ENCODE measurements at regions not wholly inside any gene's neighbourhood (a gene's known extent, or its start where the extent isn't known, plus 50 kb on each side); places are given as distances from the start of the nearest gene placed in this dataset.

GRCh38 chr11:119880143-119880542 is 151.1 kb upstream of the NECTIN1 start:
- no peak overlapping the region for H3K4me3 ChIP-seq (ENCODE audit: low read length)
- no peak overlapping the region for H3K4me2 ChIP-seq (ENCODE audit: low read length)
- no peak overlapping the region for H3K9ac ChIP-seq (ENCODE audit: low read length)
- TF ChIP-seq TAF1 (IDR thresholded peaks at IDR 0.05; ENCODE audit: low read depth) (no peak), SMC3 (conservative IDR thresholded peaks at IDR 0.05; ENCODE audit: poor library complexity) (no peak), CTCF (IDR thresholded peaks at IDR 0.05; ENCODE audit: poor library complexity, severe bottlenecking) (no peak), REST (IDR thresholded peaks at IDR 0.05; ENCODE audit: borderline replicate concordance) (no peak), RAD21 (conservative IDR thresholded peaks at IDR 0.05) (no peak), EZH2 (IDR thresholded peaks at IDR 0.05; ENCODE audit: borderline replicate concordance, insufficient read depth, low read length, poor library complexity, severe bottlenecking) (no peak), POLR2AphosphoS5 (IDR thresholded peaks at IDR 0.05) (no peak), MXI1 (conservative IDR thresholded peaks at IDR 0.05; ENCODE audit: poor library complexity, severe bottlenecking) (no peak), EP300 (conservative IDR thresholded peaks at IDR 0.05; ENCODE audit: poor library complexity, severe bottlenecking) (no peak)
- no peaks in the 10 kb centered on the region for H3K36me3 ChIP-seq (ENCODE audit: insufficient read depth, low read length)
- H3K27ac ChIP-seq (ENCODE audit: low read length), result no peak overlapping the region
- no peaks in the 10 kb centered on the region for H4K20me1 ChIP-seq (ENCODE audit: insufficient read depth)
- H3K79me2 ChIP-seq (replicated peaks; ENCODE audit: insufficient read depth, low read length), result no peaks in the 10 kb centered on the region
- no peaks in the 10 kb centered on the region for H3K27me3 ChIP-seq (ENCODE audit: insufficient read depth, low read depth, low read length)
- no peak overlapping the region for H2AFZ ChIP-seq (ENCODE audit: low read depth, low read length)
- H3F3A ChIP-seq (ENCODE audit: insufficient read depth, low read length, poor library complexity, severe bottlenecking), result no peaks in the 10 kb centered on the region
- no peaks in the 10 kb centered on the region for H3K9me2 ChIP-seq (ENCODE audit: insufficient read depth, low read length)
- no peaks in the 10 kb centered on the region for H3K9me3 ChIP-seq (ENCODE audit: low read length)

- Histone ChIP-seq H3K27me3 (ENCODE audit: insufficient read depth, low read depth, low read length) (no peaks in the 10 kb centered on the region), H3K9me2 (ENCODE audit: insufficient read depth, low read length) (no peaks in the 10 kb centered on the region), H3F3A (ENCODE audit: insufficient read depth, low read length, poor library complexity, severe bottlenecking) (no peaks in the 10 kb centered on the region), H3K27ac (ENCODE audit: low read length) (no peak overlapping the region), H2AFZ (ENCODE audit: low read depth, low read length) (no peak overlapping the region), H3K9me3 (ENCODE audit: low read length) (no peaks in the 10 kb centered on the region), H3K4me3 (ENCODE audit: low read length) (no peak overlapping the region), H3K36me3 (ENCODE audit: insufficient read depth, low read length) (no peaks in the 10 kb centered on the region), H3K79me2 (replicated peaks; ENCODE audit: insufficient read depth, low read length) (no peaks in the 10 kb centered on the region), H4K20me1 (ENCODE audit: insufficient read depth) (no peaks in the 10 kb centered on the region), H3K9ac (ENCODE audit: low read length) (no peak overlapping the region), H3K4me2 (ENCODE audit: low read length) (no peak overlapping the region)
- no peak for TF ChIP-seq POLR2AphosphoS5 (IDR thresholded peaks at IDR 0.05)
- no peak for TF ChIP-seq CTCF (IDR thresholded peaks at IDR 0.05; ENCODE audit: poor library complexity, severe bottlenecking)
- no peak for TF ChIP-seq EZH2 (IDR thresholded peaks at IDR 0.05; ENCODE audit: borderline replicate concordance, insufficient read depth, low read length, poor library complexity, severe bottlenecking)
- no peak for TF ChIP-seq SMC3 (conservative IDR thresholded peaks at IDR 0.05; ENCODE audit: poor library complexity)
- TF ChIP-seq TAF1 (IDR thresholded peaks at IDR 0.05; ENCODE audit: low read depth), result no peak
- TF ChIP-seq RAD21 (conservative IDR thresholded peaks at IDR 0.05), result no peak
These were observed 150.0 kb upstream of the NECTIN1 start for GRCh38 chr11:119878990-119879389.
